ENCODE measurements at regions not wholly inside any gene's neighbourhood (a gene's known extent, or its start where the extent isn't known, plus 50 kb on each side); places are given as distances from the start of the nearest gene placed in this dataset.
"Not testable (repeated sequence)": the region's sequence is repeated elsewhere in the genome, so short reads cannot be mapped to it uniquely, and the experiment has no call there.

DNA sequence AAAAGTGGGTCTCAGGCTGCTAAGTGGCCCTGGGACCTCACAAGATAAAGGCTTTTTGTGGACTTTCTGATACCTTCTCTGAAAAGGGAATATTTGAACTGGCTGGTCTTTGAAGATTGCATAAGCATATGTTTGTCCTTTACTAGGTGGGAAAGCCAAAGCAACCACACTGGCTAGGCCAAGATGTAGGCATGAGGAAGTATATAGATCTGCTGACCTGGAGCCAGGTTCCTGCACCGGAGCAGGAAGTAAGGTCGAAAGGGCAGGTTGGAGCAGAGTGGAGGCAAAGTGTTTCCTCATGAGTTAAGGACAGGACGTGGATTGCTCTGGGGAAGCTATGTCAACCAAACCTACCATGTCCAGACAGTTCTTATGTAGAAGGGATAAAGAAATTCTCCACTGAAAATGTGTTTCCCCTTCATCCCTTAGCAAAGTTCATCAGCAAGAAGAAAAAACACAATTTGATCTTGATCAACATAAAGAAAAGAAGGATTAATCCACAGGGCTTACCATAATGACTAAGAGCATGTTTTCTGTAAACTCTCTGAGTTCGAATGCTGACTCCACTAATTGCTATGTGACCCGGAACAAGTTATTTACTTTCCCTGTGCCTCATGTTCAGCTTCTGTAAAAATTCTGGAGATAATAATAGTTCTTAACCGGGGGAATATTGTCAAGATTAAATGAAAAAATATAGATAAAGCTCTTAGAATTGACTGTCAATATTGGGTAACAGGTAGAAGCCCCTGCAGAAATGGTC, 156.1 kb upstream of the SRD5A2 start:
- no peak for DNase-seq

DNA sequence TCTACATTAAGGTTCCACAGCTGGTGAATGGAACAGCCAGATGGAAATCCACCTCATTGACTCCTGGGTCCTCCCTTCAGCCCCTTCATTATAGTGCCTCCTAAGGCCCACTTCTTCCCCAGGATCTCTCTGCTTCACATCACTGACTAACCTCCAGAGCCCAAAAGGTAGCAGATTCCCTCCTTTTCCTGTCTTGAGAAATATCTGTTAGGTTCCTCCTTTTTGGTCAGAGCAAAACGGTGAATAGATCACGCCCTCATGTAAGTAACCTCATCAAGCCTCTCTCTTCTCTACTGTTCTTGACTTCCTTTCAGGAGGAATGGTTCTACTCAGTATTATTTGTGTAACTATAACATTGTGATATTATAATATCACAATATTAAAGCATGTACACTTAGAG, 155.0 kb upstream of the SRD5A2 start:
- no peak for DNase-seq

GRCh38 chr2:31729442-31730092, 148.8 kb upstream of the SRD5A2 start:
- DNase-seq = no peak

DNA sequence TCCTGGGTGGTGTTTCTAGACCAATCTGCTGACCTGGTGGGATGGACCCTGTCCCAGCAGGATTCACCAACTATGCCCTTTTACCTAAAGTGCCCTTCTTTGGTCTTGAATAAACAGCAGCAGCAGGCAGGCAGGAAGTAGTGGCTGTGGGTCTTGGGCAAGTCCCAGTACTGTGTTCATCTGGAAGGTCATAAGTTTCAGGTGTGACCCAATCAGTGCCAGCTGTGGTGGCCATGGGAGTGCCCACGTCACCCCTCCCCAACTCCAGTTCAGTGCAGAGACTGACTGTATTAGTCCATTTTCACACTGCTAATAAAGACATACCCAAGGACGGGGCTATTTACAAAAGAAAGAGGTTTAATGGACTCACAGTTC, 148.3 kb upstream of the SRD5A2 start:
- no peak for DNase-seq

- DNase-seq = no peak
These were observed 147.8 kb upstream of the SRD5A2 start for GRCh38 chr2:31728406-31729064.

DNA sequence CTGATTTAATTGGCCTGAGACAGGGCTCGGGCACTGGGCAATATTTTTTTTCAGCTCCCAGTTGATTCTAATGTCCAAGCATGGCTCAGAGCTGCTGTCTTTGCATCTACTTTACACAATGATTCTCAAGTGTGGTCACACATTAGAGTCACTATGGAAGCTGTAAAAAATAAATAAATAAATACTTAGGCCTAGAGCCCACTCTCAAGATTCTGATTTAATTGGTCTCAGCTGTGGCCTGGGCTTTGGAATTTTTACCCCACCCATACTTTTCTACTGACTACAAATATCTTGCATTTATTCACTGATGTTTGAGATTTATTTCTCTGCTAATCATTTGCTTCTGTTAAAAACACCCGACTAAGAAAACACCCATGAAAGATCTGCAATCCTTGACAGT, 145.7 kb upstream of the SRD5A2 start:
- DNase-seq = no peak

- no peak for DNase-seq
These were observed 144.7 kb upstream of the SRD5A2 start for GRCh38 chr2:31725444-31725843.

GRCh38 chr2:31711737-31712136, 131.0 kb upstream of the SRD5A2 start:
- DNase-seq = no peak

- DNase-seq = no peak
These were observed 129.4 kb upstream of the SRD5A2 start for GRCh38 chr2:31710121-31710520.

DNA sequence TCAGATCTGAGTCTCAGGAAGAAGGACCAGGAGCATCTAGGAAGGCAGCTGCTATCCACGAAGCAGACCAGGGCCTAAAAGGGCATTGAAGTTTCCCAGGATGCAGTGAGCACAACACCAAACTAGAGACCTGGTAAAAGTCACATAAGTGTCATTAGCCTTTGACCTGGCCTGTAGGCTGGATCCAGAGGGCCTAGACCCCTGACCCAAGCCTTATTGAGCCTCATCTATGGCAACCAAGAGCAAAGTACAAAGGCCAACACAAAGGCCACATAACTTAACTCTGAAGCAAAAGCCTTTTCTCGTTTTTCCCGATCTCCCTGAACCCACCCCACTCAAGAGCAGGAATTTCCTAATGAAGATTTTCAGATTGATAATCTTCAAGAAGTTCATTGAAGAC, 127.3 kb upstream of the SRD5A2 start:
- no peak for DNase-seq

GRCh38 chr2:31704561-31705212, 123.9 kb upstream of the SRD5A2 start:
- no peak for DNase-seq

GRCh38 chr2:31703253-31703652, 122.5 kb upstream of the SRD5A2 start:
- DNase-seq = no peak

GRCh38 chr2:31698722-31699121, 118.0 kb upstream of the SRD5A2 start:
- no peak for DNase-seq

- no peak for DNase-seq
These were observed 115.3 kb upstream of the SRD5A2 start for GRCh38 chr2:31696068-31696467.

GRCh38 chr2:31694444-31694843, 113.7 kb upstream of the SRD5A2 start:
- no peak for DNase-seq

DNA sequence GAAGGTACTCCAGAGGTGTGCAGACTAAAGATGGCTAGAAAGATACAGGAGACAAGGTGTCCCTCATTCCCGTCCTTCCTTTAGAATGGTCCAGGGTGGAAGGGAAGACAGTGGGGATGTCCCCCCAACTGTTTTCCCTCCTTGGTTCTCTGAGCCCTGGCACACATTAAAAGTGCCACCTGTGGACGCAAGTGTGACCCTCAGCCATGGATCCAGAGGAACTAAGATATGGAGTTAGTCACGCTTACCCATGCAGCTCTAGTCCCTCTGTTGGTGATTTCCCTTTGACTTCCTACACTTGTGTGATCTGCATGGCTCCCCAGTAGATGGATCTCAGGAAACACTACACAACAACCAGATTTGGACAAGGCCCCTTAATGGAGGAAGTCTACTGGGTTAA, 113.1 kb upstream of the SRD5A2 start:
- no peak for DNase-seq

DNA sequence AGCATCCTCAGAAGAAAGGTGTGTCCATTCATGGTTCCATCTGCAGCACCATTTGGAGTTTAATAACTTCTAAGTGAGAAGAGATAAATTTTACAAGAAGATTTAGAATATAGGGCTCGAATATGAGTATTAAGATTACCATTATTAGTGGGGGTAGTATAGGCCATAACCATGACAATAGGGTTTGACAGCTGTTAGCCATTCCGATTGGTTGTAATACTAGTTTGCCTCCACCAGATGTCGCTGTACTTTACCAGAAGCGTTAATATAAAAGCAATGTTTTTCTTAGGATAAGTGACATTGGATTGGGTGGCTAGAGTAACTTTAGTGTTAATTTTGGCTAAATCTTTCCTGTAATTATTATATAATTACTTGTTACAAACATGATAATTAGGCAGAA, 107.5 kb upstream of the SRD5A2 start:
- no peak for DNase-seq

GRCh38 chr2:31683506-31683905, 102.8 kb upstream of the SRD5A2 start:
- DNase-seq = not testable (repeated sequence)

DNA sequence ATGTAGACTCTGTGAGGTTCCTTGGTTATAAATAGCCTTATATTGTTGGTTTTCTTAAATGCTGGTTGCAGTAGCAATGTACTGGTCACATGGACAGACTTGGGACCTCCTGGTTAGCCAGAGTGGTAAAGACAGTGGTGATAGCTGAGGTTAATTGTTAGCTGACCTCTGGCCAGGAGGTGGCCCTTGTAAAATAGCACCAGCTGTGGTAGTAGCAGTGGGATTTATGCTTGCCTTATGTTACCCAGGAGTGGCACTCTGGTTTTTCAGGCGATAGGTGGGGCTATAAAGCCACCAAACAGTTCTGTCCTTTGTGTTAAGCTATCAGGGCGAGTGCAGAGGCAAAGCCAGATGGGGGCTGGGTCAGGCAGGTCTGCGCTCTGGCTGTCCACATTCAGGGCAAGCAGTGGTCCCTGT, 94.8 kb upstream of the SRD5A2 start:
- DNase-seq = no peak

DNA sequence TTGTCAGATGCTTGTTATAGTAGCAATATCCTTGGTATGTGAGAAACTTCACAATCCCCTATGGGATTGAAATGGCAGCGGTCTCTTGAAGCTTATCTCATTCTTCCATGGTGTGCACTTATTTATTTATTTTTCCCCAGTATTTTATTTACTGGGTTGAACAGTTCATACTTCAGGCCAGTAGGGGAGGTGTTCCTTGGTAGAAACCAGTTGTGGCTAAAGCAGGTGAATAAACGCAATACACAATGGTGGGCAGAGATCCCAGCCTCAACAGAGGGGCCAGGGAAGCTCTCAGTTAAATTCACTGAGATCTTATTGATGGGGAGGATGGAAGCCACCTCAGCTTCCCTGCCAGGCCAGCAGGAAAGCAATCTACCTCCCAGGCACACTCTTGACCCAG, 93.7 kb upstream of the SRD5A2 start:
- DNase-seq = no peak

DNA sequence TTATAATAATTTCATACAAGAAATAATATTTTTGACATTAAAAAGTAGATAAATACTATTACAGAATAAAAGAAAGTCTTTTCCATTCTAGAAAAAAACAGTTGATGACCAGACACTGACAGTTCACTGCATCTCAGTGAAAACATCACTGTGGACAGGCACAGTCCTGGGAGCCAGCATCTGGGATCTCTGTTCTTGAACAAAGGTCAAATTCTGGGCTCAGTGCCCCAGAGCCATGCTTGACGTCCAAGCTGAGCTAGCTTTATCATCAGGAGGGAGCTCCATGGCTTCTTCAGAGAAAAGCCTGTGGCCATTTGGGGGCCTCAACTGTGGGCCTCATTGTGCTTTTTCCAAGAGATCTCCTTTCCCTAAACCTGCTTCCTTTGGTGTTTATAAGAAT, 86.1 kb upstream of the SRD5A2 start:
- no peak for DNase-seq

GRCh38 chr2:31664949-31665724, 84.4 kb upstream of the SRD5A2 start:
- no peak for DNase-seq

All from C1 segment of cervical spinal cord (tissue), 14 donors.